ELF-1 (cell line): ENCODE measurements at regions not wholly inside any gene's neighbourhood (a gene's known extent, or its start where the extent isn't known, plus 50 kb on each side); places are given as distances from the start of the nearest gene placed in this dataset.

Experiments used
- DNase-seq: peaks from one replicate; pipeline ENCODE4 v3.0.0-alpha.2; 2016; ENCODE audit warnings: low read depth, low spot score

DNA sequence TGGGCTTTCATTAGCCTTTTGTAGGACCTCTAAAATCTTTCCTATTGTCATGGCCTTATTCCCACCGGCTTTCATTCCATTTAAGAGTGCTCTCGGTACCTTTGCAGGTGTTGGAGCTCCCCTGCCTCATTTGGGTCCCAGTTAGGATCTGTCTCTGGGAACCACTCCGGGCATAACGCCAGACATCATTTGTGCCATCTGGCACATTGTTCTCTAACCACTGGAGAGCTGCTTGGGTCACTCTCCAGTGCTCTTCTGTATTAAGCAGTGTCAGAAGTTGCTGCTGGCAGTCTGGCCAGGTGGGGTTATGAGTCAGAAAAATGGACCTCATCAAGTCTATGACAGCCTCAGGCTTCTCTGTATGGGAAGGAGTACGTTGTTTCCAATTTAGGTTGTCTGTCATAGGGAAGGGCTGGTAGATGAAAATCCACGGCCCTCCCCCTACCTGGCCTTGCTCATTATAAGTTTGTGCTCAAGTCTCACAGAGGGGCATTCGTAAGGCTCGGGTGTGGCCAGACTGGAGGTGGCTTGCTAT, 62.9 kb upstream of the MOCS1 start:
- no peak for DNase-seq

DNA sequence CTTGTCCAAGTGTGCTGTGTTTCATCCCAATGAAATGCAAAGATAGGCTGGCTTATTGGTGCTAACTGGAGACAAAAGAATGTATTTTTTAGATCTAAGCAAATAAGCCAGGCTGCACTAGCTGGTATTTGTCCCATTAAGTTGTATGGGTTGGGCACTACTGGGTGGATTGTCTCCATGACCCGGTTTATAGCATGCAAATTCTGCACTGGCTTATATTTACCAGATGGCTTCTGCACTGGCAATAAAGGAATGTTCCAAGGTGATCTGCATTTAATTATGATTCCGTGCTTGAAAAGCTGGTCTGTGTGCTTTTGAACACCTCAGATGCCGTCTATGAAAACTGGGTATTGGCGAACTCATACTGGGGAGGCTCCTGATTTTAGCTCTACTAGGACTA, 61.4 kb upstream of the MOCS1 start:
- DNase-seq, result no peak

DNA sequence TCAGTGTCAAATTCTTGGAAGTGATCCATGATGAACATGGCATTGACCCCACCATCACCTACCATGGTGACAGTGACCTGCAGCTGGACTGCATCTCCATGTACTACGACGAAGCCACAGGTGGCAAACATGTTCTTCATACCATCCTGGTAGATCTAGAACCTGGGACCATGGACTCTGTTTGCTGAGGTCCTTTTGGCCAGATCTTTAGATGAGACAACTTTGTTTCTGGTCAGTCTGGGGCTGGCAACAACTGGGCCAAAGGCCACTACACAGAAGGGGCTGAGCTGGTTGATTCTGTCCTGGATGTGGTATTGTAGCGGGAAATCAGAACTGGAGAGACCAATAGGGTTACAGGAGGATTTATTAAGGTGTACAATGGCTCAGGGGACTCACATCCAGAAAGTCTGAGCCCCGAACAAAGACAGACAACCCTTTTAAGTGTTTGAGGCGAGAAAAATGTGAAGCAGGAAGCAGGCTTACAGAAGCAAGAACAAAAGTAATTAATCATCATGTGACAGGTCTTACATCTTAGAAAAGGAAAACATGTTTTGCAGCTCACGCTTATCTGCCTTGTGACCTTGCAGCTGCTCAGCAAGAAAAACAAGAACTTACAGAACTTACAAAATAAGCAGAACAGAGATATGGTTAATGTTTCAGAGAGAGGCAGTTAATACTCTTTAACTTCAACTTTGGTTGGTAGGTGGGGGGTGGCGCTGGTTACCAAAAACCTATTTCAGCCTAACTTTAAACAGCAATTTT, 58.8 kb upstream of the MOCS1 start:
- no peak for DNase-seq
